HepG2 (cell line): ENCODE measurements at regions not wholly inside any gene's neighbourhood (a gene's known extent, or its start where the extent isn't known, plus 50 kb on each side); places are given as distances from the start of the nearest gene placed in this dataset.

Source experiments
- ATF1 ChIP-seq: IDR thresholded peaks from 2 replicates; pipeline ENCODE4 v1.6.1; 2016; ENCODE audit warnings: mild to moderate bottlenecking, control low read depth
- HNRNPH1 ChIP-seq: fragments of 200-400 bp; formaldehyde crosslinking; optimal IDR thresholded peaks from 2 replicates; pipeline ENCODE3; 2017; ENCODE audit warnings: mild to moderate bottlenecking, low read depth, low read length
- SIN3A ChIP-seq: IDR thresholded peaks from 2 replicates; pipeline ENCODE4 v1.6.1; 2011; ENCODE audit warnings: low read depth, mild to moderate bottlenecking, control low read depth, low read length, borderline replicate concordance
- SP1 ChIP-seq, 2 experiments: fragments of 450-650 bp in 1 of 2; sonication (generic) in 1 of 2; formaldehyde crosslinking in 1 of 2; IDR thresholded peaks; 2 replicates each; pipeline versions ENCODE4 v1.4.0 to v1.6.1; 2016 to 2020; ENCODE audit warnings: missing genetic modification reagents in 1 of 2
- TRIM24 ChIP-seq: sonication (generic); formaldehyde crosslinking; IDR thresholded peaks from 2 replicates; pipeline ENCODE4 v1.8.0; 2022; ENCODE audit warnings: mild to moderate bottlenecking, missing genetic modification reagents
- ZBTB3 ChIP-seq: sonication (generic); formaldehyde crosslinking; IDR thresholded peaks from 2 replicates; pipeline ENCODE4 v1.4.0; 2020; ENCODE audit warnings: low read depth, mild to moderate bottlenecking, moderate library complexity, missing genetic modification reagents, borderline replicate concordance
- ZSCAN29 ChIP-seq: sonication (generic); formaldehyde crosslinking; conservative IDR thresholded peaks from 2 replicates; pipeline ENCODE4 v1.4.0; 2020; ENCODE audit warnings: mild to moderate bottlenecking, missing genetic modification reagents
- TF ChIP-seq, protein P1 (sequence below): sonication (generic); formaldehyde crosslinking; IDR thresholded peaks from 2 replicates; pipeline ENCODE4 v1.8.1; 2022; ENCODE audit warnings: low read depth, mild to moderate bottlenecking, missing genetic modification reagents
- TF ChIP-seq, protein P2 (sequence below): sonication (generic); formaldehyde crosslinking; IDR thresholded peaks from 2 replicates; pipeline ENCODE4 v1.5.0; 2020; ENCODE audit warnings: mild to moderate bottlenecking, missing genetic modification reagents, borderline replicate concordance

- TF ChIP-seq, protein P1, sequence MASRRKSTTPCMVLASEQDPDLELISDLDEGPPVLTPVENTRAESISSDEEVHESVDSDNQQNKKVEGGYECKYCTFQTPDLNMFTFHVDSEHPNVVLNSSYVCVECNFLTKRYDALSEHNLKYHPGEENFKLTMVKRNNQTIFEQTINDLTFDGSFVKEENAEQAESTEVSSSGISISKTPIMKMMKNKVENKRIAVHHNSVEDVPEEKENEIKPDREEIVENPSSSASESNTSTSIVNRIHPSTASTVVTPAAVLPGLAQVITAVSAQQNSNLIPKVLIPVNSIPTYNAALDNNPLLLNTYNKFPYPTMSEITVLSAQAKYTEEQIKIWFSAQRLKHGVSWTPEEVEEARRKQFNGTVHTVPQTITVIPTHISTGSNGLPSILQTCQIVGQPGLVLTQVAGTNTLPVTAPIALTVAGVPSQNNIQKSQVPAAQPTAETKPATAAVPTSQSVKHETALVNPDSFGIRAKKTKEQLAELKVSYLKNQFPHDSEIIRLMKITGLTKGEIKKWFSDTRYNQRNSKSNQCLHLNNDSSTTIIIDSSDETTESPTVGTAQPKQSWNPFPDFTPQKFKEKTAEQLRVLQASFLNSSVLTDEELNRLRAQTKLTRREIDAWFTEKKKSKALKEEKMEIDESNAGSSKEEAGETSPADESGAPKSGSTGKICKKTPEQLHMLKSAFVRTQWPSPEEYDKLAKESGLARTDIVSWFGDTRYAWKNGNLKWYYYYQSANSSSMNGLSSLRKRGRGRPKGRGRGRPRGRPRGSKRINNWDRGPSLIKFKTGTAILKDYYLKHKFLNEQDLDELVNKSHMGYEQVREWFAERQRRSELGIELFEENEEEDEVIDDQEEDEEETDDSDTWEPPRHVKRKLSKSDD (CRISPR knock-in tag) = no peak
- TF ChIP-seq, protein P2, sequence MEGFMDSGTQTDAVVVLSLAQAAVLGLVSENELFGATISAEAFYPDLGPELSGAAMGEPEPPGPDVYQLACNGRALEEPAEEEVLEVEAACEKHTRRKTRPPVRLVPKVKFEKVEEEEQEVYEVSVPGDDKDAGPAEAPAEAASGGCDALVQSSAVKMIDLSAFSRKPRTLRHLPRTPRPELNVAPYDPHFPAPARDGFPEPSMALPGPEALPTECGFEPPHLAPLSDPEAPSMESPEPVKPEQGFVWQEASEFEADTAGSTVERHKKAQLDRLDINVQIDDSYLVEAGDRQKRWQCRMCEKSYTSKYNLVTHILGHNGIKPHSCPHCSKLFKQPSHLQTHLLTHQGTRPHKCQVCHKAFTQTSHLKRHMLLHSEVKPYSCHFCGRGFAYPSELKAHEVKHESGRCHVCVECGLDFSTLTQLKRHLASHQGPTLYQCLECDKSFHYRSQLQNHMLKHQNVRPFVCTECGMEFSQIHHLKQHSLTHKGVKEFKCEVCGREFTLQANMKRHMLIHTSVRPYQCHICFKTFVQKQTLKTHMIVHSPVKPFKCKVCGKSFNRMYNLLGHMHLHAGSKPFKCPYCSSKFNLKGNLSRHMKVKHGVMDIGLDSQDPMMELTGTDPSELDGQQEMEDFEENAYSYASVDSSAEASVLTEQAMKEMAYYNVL = no peak
- TF ChIP-seq ZSCAN29 (CRISPR knock-in tag) = no peak
- no peak for TF ChIP-seq ATF1 (CRISPR knock-in tag)
- no peak for TF ChIP-seq SP1 (IDR thresholded peaks at IDR 0.05)
- no peak for TF ChIP-seq SP1 (CRISPR knock-in tag; IDR thresholded peaks at IDR 0.05)
- TF ChIP-seq ZBTB3 (CRISPR knock-in tag) = no peak
- no peak for TF ChIP-seq TRIM24 (CRISPR knock-in tag)
- no peak for TF ChIP-seq SIN3A
- no peak for TF ChIP-seq HNRNPH1
These were observed 434.1 kb upstream of the MMS22L start for GRCh38 chr6:97717086-97717485.
